WTC11 (cell line): ENCODE measurements at regions not wholly inside any gene's neighbourhood (a gene's known extent, or its start where the extent isn't known, plus 50 kb on each side); places are given as distances from the start of the nearest gene placed in this dataset.

Experiments
- CTCF ChIP-seq: fragments of 200-600 bp; IDR thresholded peaks from 2 replicates; pipeline ENCODE4 v1.8.0; 2022; ENCODE audit warnings: antibody characterized with exemption
- TEAD4 ChIP-seq: sonication (generic); formaldehyde crosslinking; IDR thresholded peaks from 2 replicates; pipeline ENCODE4 v1.8.0; 2022; ENCODE audit warnings: mild to moderate bottlenecking, missing genetic modification reagents
- USF2 ChIP-seq: sonication (generic); formaldehyde crosslinking; IDR thresholded peaks from 2 replicates; pipeline ENCODE4 v1.8.1; 2023; ENCODE audit warnings: mild to moderate bottlenecking, missing genetic modification reagents, moderate library complexity
- ZNF232 ChIP-seq: sonication (generic); formaldehyde crosslinking; IDR thresholded peaks from 2 replicates; pipeline ENCODE4 v1.8.0; 2022; ENCODE audit warnings: mild to moderate bottlenecking, missing genetic modification reagents

DNA sequence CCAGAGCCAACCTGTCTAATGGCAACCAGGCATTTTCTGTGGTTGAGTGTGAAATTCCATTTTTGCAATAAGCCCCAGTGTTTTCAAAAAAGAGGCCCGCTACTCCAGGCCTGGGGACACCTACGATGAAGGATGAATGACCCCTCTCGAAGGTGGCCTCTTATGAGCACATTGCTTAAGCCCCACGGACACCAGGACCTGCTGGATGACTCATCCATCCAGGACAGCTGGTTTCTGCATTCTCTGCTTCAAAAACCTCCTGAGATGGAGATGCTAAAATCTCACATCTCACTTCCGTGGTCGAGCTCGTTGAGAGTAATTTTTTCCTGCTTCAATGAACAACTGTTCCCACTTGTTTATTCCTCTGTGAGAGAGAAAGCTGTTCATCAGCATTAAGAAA is 150.2 kb upstream of the FZD8 start:
- TF ChIP-seq ZNF232 (CRISPR knock-in tag) (no peak), CTCF (no peak), USF2 (CRISPR knock-in tag) (no peak), TEAD4 (CRISPR knock-in tag) (no peak)
